ENCODE measurements at regions not wholly inside any gene's neighbourhood (a gene's known extent, or its start where the extent isn't known, plus 50 kb on each side); places are given as distances from the start of the nearest gene placed in this dataset.

GRCh38 chr2:53438100-53438499 lies 329.5 kb upstream of the CHAC2 start:
- 46% methylated on average over 1 of the region's 1 CpG for WGBS
- DNase-seq (ENCODE audit: low spot score in 2 of 2), result no peak
- Histone ChIP-seq H3K9me3 (no peaks in the 10 kb centered on the region), H3K36me3 (no peaks in the 10 kb centered on the region), H3K4me1 (no peaks in the 10 kb centered on the region), H3K4me3 (no peak overlapping the region), H3K27ac (no peak overlapping the region), H3K27me3 (no peaks in the 10 kb centered on the region)
- TF ChIP-seq POLR2A (IDR thresholded peaks at IDR 0.05) (no peak), EP300 (IDR thresholded peaks at IDR 0.05) (no peak), POLR2AphosphoS5 (IDR thresholded peaks at IDR 0.05) (no peak), CTCF (IDR thresholded peaks at IDR 0.05) (no peak)

GRCh38 chr2:53437371-53437770 lies 330.2 kb upstream of the CHAC2 start:
- Histone ChIP-seq H3K27me3 (no peaks in the 10 kb centered on the region), H3K9me3 (no peaks in the 10 kb centered on the region), H3K4me3 (no peak overlapping the region), H3K4me1 (no peaks in the 10 kb centered on the region), H3K36me3 (no peaks in the 10 kb centered on the region), H3K27ac (no peak overlapping the region)
- no peak for TF ChIP-seq POLR2A (IDR thresholded peaks at IDR 0.05)
- no peak for TF ChIP-seq POLR2AphosphoS5 (IDR thresholded peaks at IDR 0.05)
- TF ChIP-seq CTCF (IDR thresholded peaks at IDR 0.05), result no peak
- no peak for TF ChIP-seq EP300 (IDR thresholded peaks at IDR 0.05)
- 85% methylated on average over 2 of the region's 2 CpGs for WGBS
- no peak for DNase-seq (ENCODE audit: low spot score in 2 of 2)

GRCh38 chr2:53436882-53437281 lies 330.7 kb upstream of the CHAC2 start:
- H3K27ac ChIP-seq, result no peak overlapping the region
- H3K36me3 ChIP-seq, result no peaks in the 10 kb centered on the region
- WGBS, result 98% methylated on average over 4 of the region's 4 CpGs
- H3K4me1 ChIP-seq, result no peaks in the 10 kb centered on the region
- H3K9me3 ChIP-seq, result no peaks in the 10 kb centered on the region
- H3K4me3 ChIP-seq, result no peak overlapping the region
- no peaks in the 10 kb centered on the region for H3K27me3 ChIP-seq
- no peak for DNase-seq (ENCODE audit: low spot score in 2 of 2)
- TF ChIP-seq EP300 (IDR thresholded peaks at IDR 0.05) (no peak), CTCF (IDR thresholded peaks at IDR 0.05) (no peak), POLR2A (IDR thresholded peaks at IDR 0.05) (no peak), POLR2AphosphoS5 (IDR thresholded peaks at IDR 0.05) (no peak)

GRCh38 chr2:53435610-53436009 lies 332.0 kb upstream of the CHAC2 start:
- Histone ChIP-seq H3K9me3 (no peaks in the 10 kb centered on the region), H3K27me3 (no peaks in the 10 kb centered on the region), H3K36me3 (no peaks in the 10 kb centered on the region), H3K27ac (no peak overlapping the region), H3K4me3 (no peak overlapping the region), H3K4me1 (no peaks in the 10 kb centered on the region)
- WGBS, result 79% methylated on average over 2 of the region's 2 CpGs
- DNase-seq (ENCODE audit: low spot score in 2 of 2), result no peak
- TF ChIP-seq CTCF (IDR thresholded peaks at IDR 0.05), result no peak
- TF ChIP-seq POLR2AphosphoS5 (IDR thresholded peaks at IDR 0.05), result no peak

- peaks cover 2% of the 10 kb centered on the region for H3K4me1 ChIP-seq
- 89% methylated on average over 1 of the region's 1 CpG for whole genome bisulfite sequencing
- H3K36me3 ChIP-seq, result no peaks in the 10 kb centered on the region
- H3K27ac ChIP-seq, result no peak overlapping the region
- TF ChIP-seq EP300 (IDR thresholded peaks at IDR 0.05), result no peak
- no peak for TF ChIP-seq POLR2AphosphoS5 (IDR thresholded peaks at IDR 0.05)
- no peak for TF ChIP-seq POLR2A (IDR thresholded peaks at IDR 0.05)
- no peak for TF ChIP-seq CTCF (IDR thresholded peaks at IDR 0.05)
- no peak for DNase-seq (ENCODE audit: low spot score in 2 of 2)
- no peak overlapping the region for H3K4me3 ChIP-seq
- no peaks in the 10 kb centered on the region for H3K27me3 ChIP-seq
- H3K9me3 ChIP-seq, result no peaks in the 10 kb centered on the region
Measured at GRCh38 chr2:53434466-53434865, 333.1 kb upstream of the CHAC2 start.

Data from suprapubic skin (tissue), 4 donors.